ENCODE measurements at regions not wholly inside any gene's neighbourhood (a gene's known extent, or its start where the extent isn't known, plus 50 kb on each side); places are given as distances from the start of the nearest gene placed in this dataset.

GRCh38 chr2:176488431-176488830, 219.2 kb downstream of the MTX2 start:
- Histone ChIP-seq H3K27ac (ENCODE audit: low read depth, low read length) (peak overlapping the region; percentile 75), H3K36me3 (ENCODE audit: insufficient read depth, low read length) (no peaks in the 10 kb centered on the region), H3K4me3 (ENCODE audit: insufficient read depth, low read length) (no peak overlapping the region), H3K27me3 (ENCODE audit: insufficient read depth, low read length) (peaks cover 2% of the 10 kb centered on the region), H3K79me2 (ENCODE audit: insufficient read depth, low read length) (no peaks in the 10 kb centered on the region), H4K20me1 (ENCODE audit: insufficient read depth, low read length) (no peaks in the 10 kb centered on the region), H3K9me3 (ENCODE audit: low read depth, low read length) (no peaks in the 10 kb centered on the region), H2AFZ (ENCODE audit: low read length) (no peak overlapping the region), H3K4me2 (ENCODE audit: insufficient read depth, low read length) (peak overlapping the region; percentile 12), H3K4me1 (ENCODE audit: insufficient read depth, low read length) (peaks cover 36% of the 10 kb centered on the region)
- TF ChIP-seq CTCF (IDR thresholded peaks at IDR 0.05; ENCODE audit: extremely low read depth, low read depth, low read length), result no peak
- DNase-seq (ENCODE audit: insufficient read length, low spot score, missing footprints), result peak; percentile 73

- Histone ChIP-seq H3K36me3 (ENCODE audit: insufficient read depth, low read length) (no peaks in the 10 kb centered on the region), H3K4me2 (ENCODE audit: insufficient read depth, low read length) (peak overlapping the region; percentile 70), H3K27ac (ENCODE audit: low read depth, low read length) (peak overlapping the region; percentile 88), H3K79me2 (ENCODE audit: insufficient read depth, low read length) (no peaks in the 10 kb centered on the region), H2AFZ (ENCODE audit: low read length) (peak overlapping the region; percentile 85), H4K20me1 (ENCODE audit: insufficient read depth, low read length) (no peaks in the 10 kb centered on the region), H3K27me3 (ENCODE audit: insufficient read depth, low read length) (no peaks in the 10 kb centered on the region), H3K4me3 (ENCODE audit: insufficient read depth, low read length) (peak overlapping the region; percentile 35), H3K9me3 (ENCODE audit: low read depth, low read length) (no peaks in the 10 kb centered on the region), H3K4me1 (ENCODE audit: insufficient read depth, low read length) (peaks cover 28% of the 10 kb centered on the region)
- peak; percentile 36 for DNase-seq (ENCODE audit: insufficient read length, low spot score, missing footprints)
- no peak for TF ChIP-seq CTCF (IDR thresholded peaks at IDR 0.05; ENCODE audit: extremely low read depth, low read depth, low read length)
Observed at GRCh38 chr2:176490061-176490861, 221.0 kb downstream of the MTX2 start.

- peak; percentile 93 for DNase-seq (ENCODE audit: insufficient read length, low spot score, missing footprints)
- no peak for TF ChIP-seq CTCF (IDR thresholded peaks at IDR 0.05; ENCODE audit: extremely low read depth, low read depth, low read length)
- Histone ChIP-seq H4K20me1 (ENCODE audit: insufficient read depth, low read length) (no peaks in the 10 kb centered on the region), H3K36me3 (ENCODE audit: insufficient read depth, low read length) (no peaks in the 10 kb centered on the region), H3K27me3 (ENCODE audit: insufficient read depth, low read length) (no peaks in the 10 kb centered on the region), H3K4me2 (ENCODE audit: insufficient read depth, low read length) (peak overlapping the region; percentile 70), H3K4me3 (ENCODE audit: insufficient read depth, low read length) (peak overlapping the region; percentile 35), H3K4me1 (ENCODE audit: insufficient read depth, low read length) (peaks cover 26% of the 10 kb centered on the region), H3K9me3 (ENCODE audit: low read depth, low read length) (no peaks in the 10 kb centered on the region), H3K27ac (ENCODE audit: low read depth, low read length) (peak overlapping the region; percentile 88), H2AFZ (ENCODE audit: low read length) (peak overlapping the region; percentile 85), H3K79me2 (ENCODE audit: insufficient read depth, low read length) (no peaks in the 10 kb centered on the region)
Observed at GRCh38 chr2:176491172-176491904, 222.1 kb downstream of the MTX2 start.

GRCh38 chr2:176492583-176492982, 223.3 kb downstream of the MTX2 start:
- Histone ChIP-seq H3K27me3 (ENCODE audit: insufficient read depth, low read length) (no peaks in the 10 kb centered on the region), H3K79me2 (ENCODE audit: insufficient read depth, low read length) (no peaks in the 10 kb centered on the region), H3K27ac (ENCODE audit: low read depth, low read length) (no peak overlapping the region), H3K9me3 (ENCODE audit: low read depth, low read length) (no peaks in the 10 kb centered on the region), H3K36me3 (ENCODE audit: insufficient read depth, low read length) (no peaks in the 10 kb centered on the region), H2AFZ (ENCODE audit: low read length) (no peak overlapping the region), H3K4me1 (ENCODE audit: insufficient read depth, low read length) (peaks cover 26% of the 10 kb centered on the region), H3K4me3 (ENCODE audit: insufficient read depth, low read length) (no peak overlapping the region), H3K4me2 (ENCODE audit: insufficient read depth, low read length) (no peak overlapping the region), H4K20me1 (ENCODE audit: insufficient read depth, low read length) (no peaks in the 10 kb centered on the region)
- no peak for TF ChIP-seq CTCF (IDR thresholded peaks at IDR 0.05; ENCODE audit: extremely low read depth, low read depth, low read length)
- DNase-seq (ENCODE audit: insufficient read length, low spot score, missing footprints), result no peak
